H1 (cell line): ENCODE measurements at regions not wholly inside any gene's neighbourhood (a gene's known extent, or its start where the extent isn't known, plus 50 kb on each side); places are given as distances from the start of the nearest gene placed in this dataset.

ENCODE experiments used
- BACH1 ChIP-seq: IDR thresholded peaks from 2 replicates; pipeline ENCODE4 v1.6.1; 2012; ENCODE audit warnings: low read length, improper control_type of control experiment
- BCL11A ChIP-seq, 2 experiments: IDR thresholded peaks; one replicate each; pipeline ENCODE4 v1.6.1; 2011; ENCODE audit warnings: low read depth in 2 of 2, low read length in 2 of 2, mild to moderate bottlenecking in 2 of 2
- CBX8 ChIP-seq: fragments of 300-800, 300-1000 bp; sonication (generic); IDR thresholded peaks from 2 replicates; pipeline ENCODE4 v1.7.1; 2016; ENCODE audit warnings: low read depth, low read length, borderline replicate concordance
- CEBPB ChIP-seq: IDR thresholded peaks from 2 replicates; pipeline ENCODE4 v1.6.1; 2012; ENCODE audit warnings: low read depth, low read length
- CHD1 ChIP-seq: IDR thresholded peaks from 2 replicates; pipeline ENCODE4 v1.6.1; 2012; ENCODE audit warnings: low read depth, low read length, improper control_type of control experiment
- CHD7 ChIP-seq: fragments of 300-600 bp; sonication (generic); IDR thresholded peaks from 2 replicates; pipeline ENCODE4 v1.7.1; 2012; ENCODE audit warnings: low read length, moderate library complexity, mild to moderate bottlenecking, inconsistent platforms; ENCODE audit not compliant: insufficient replicate concordance
- HDAC6 ChIP-seq: IDR thresholded peaks from one replicate; pipeline ENCODE4 v1.7.1; 2012; ENCODE audit warnings: low read depth, mild to moderate bottlenecking, inconsistent platforms, low read length, moderate library complexity
- SIX5 ChIP-seq: IDR thresholded peaks from 2 replicates; pipeline ENCODE4 v1.6.1; 2011; ENCODE audit warnings: mild to moderate bottlenecking, low read depth, low read length
- TAF7 ChIP-seq: optimal IDR thresholded peaks from 2 replicates; pipeline ENCODE3; 2011; ENCODE audit warnings: low read depth, mild to moderate bottlenecking, inconsistent platforms, low read length, moderate library complexity, borderline replicate concordance
- TBP ChIP-seq: IDR thresholded peaks from 2 replicates; pipeline ENCODE4 v1.6.1; 2011; ENCODE audit warnings: low read depth, low read length, improper control_type of control experiment
- USF2 ChIP-seq: IDR thresholded peaks from 2 replicates; pipeline ENCODE4 v1.6.1; 2011; ENCODE audit warnings: low read length, improper control_type of control experiment

GRCh38 chr1:73331726-73332125 lies 866.2 kb downstream of the LRRIQ3 start (continued):
- TF ChIP-seq CHD7 = no peak
- TF ChIP-seq CEBPB = no peak
- no peak for TF ChIP-seq CHD1
- TF ChIP-seq BACH1 = no peak
- TF ChIP-seq HDAC6 = no peak
- no peak for TF ChIP-seq BCL11A (IDR thresholded peaks at IDR 0.05; ENCODE audit: low read depth in 2 of 2, low read length in 2 of 2)
- TF ChIP-seq CBX8 = no peak
- no peak for TF ChIP-seq TBP
- no peak for TF ChIP-seq SIX5
- TF ChIP-seq USF2 = no peak
- TF ChIP-seq TAF7 = no peak
